IMR-90 (cell line): ENCODE measurements at regions not wholly inside any gene's neighbourhood (a gene's known extent, or its start where the extent isn't known, plus 50 kb on each side); places are given as distances from the start of the nearest gene placed in this dataset.
A peak's percentile ranks its signal among the peaks of the same experiment; 100 is the strongest.

Experiments
- ATAC-seq: fragments of 200-7000 bp; cut with Tn5 transposase; 2 replicates; pipeline ENCODE4 v1.9.1; 2020; ENCODE audit warnings: low read depth, mild to moderate bottlenecking, moderate library complexity
- BruUV-seq: library from RNA; stranded (reverse); fragments of 400-500 nt; replicated peaks from 2 replicates; lab custom pipeline; 2021; lab: Mats Ljungman, UMichigan
- CTCF ChIA-PET: fragments of 300-600 bp; formaldehyde crosslinking; extraction: SDS; loops from one replicate; lab custom pipeline; 2021; ENCODE audit warnings: antibody characterized with exemption; lab: Yijun Ruan, JAX
- POLR2A ChIA-PET: fragments of 300-600 bp; sonication (Branson Sonifier 250); formaldehyde crosslinking; loops from one replicate; lab custom pipeline; 2022; ENCODE audit warnings: antibody characterized with exemption; ENCODE audit not compliant: unreplicated experiment; lab: Charles Lee
- DNase-seq: peaks from one replicate; pipeline ENCODE4 v3.0.0; 2013
- H2AFZ ChIP-seq: replicated peaks from 2 replicates; pipeline ENCODE3; 2013; ENCODE audit warnings: low read length, mild to moderate bottlenecking; ENCODE audit not compliant: poor library complexity
- H2AK5ac ChIP-seq: 2 replicates; pipeline ENCODE4 v1.6.1; 2013; ENCODE audit warnings: low read depth, low read length, inconsistent platforms
- H2AK9ac ChIP-seq: replicated peaks from 2 replicates; pipeline ENCODE3; 2013; ENCODE audit warnings: mild to moderate bottlenecking, low read depth, low read length, moderate library complexity; ENCODE audit not compliant: poor library complexity
- H2BK120ac ChIP-seq: 2 replicates; pipeline ENCODE4 v1.6.1; 2013; ENCODE audit warnings: low read depth, low read length, inconsistent platforms
- H2BK15ac ChIP-seq: 3 replicates; pipeline ENCODE4 v1.6.1; 2013; ENCODE audit warnings: low read depth, low read length, inconsistent platforms
- H2BK20ac ChIP-seq: 2 replicates; pipeline ENCODE4 v1.6.1; 2013; ENCODE audit warnings: low read depth, mild to moderate bottlenecking, inconsistent platforms, low read length, moderate library complexity
- H2BK5ac ChIP-seq: 2 replicates; pipeline ENCODE4 v1.6.1; 2013; ENCODE audit warnings: mild to moderate bottlenecking, low read depth, low read length, inconsistent platforms; ENCODE audit not compliant: poor library complexity, severe bottlenecking
- H3K14ac ChIP-seq: replicated peaks from 2 replicates; pipeline ENCODE4 v1.6.1; 2013; ENCODE audit warnings: low read depth, low read length, inconsistent platforms
- H3K18ac ChIP-seq: 2 replicates; pipeline ENCODE4 v1.6.1; 2013; ENCODE audit warnings: low read depth, low read length, control low read depth
- H3K23ac ChIP-seq: 2 replicates; pipeline ENCODE4 v1.6.1; 2013; ENCODE audit warnings: low read depth, low read length, inconsistent platforms
- H3K27ac ChIP-seq: 2 replicates; pipeline ENCODE4 v1.5.1; 2013; ENCODE audit warnings: mild to moderate bottlenecking, control low read depth, low read length; ENCODE audit not compliant: insufficient read depth
- H3K27me3 ChIP-seq: 2 replicates; pipeline ENCODE4 v1.6.1; 2013; ENCODE audit warnings: low read length; ENCODE audit not compliant: control insufficient read depth, insufficient read depth
- H3K36me3 ChIP-seq: 2 replicates; pipeline ENCODE4 v1.6.1; 2013; ENCODE audit warnings: low read length, mixed read lengths; ENCODE audit not compliant: control insufficient read depth, insufficient read depth
- H3K4ac ChIP-seq: 2 replicates; pipeline ENCODE4 v1.6.1; 2013; ENCODE audit warnings: low read depth, low read length, inconsistent platforms
- H3K4me1 ChIP-seq: 2 replicates; pipeline ENCODE4 v1.6.1; 2013; ENCODE audit warnings: low read length, mixed read lengths; ENCODE audit not compliant: control insufficient read depth, insufficient read depth
- H3K4me2 ChIP-seq: 2 replicates; pipeline ENCODE4 v1.6.1; 2013; ENCODE audit warnings: low read depth, mild to moderate bottlenecking, control low read depth, low read length, moderate library complexity
- H3K4me3 ChIP-seq: 2 replicates; pipeline ENCODE4 v1.5.1; 2013; ENCODE audit warnings: low read depth, mild to moderate bottlenecking, control low read depth, low read length, moderate library complexity; ENCODE audit not compliant: insufficient read depth
- H3K56ac ChIP-seq: 2 replicates; pipeline ENCODE4 v1.6.1; 2013; ENCODE audit warnings: low read length, inconsistent platforms; ENCODE audit not compliant: insufficient read depth; ENCODE audit errors: extremely low read depth
- H3K79me1 ChIP-seq, 2 experiments: 2 replicates each; pipeline ENCODE4 v1.6.1; 2013; ENCODE audit warnings: low read length in 2 of 2, inconsistent platforms in 1 of 2, low read depth in 1 of 2
- H3K9ac ChIP-seq: 2 replicates; pipeline ENCODE4 v1.6.1; 2013; ENCODE audit warnings: low read depth, low read length, control low read depth
- H3K9me1 ChIP-seq: 2 replicates; pipeline ENCODE4 v1.6.1; 2013; ENCODE audit warnings: low read length, inconsistent platforms; ENCODE audit not compliant: insufficient read depth
- H3K9me3 ChIP-seq: 2 replicates; pipeline ENCODE4 v1.6.1; 2013; ENCODE audit warnings: low read length; ENCODE audit not compliant: control insufficient read depth, insufficient read depth
- H4K20me1 ChIP-seq: 2 replicates; pipeline ENCODE4 v1.6.1; 2013; ENCODE audit warnings: low read length, inconsistent platforms; ENCODE audit not compliant: insufficient read depth
- H4K5ac ChIP-seq: 2 replicates; pipeline ENCODE4 v1.6.1; 2013; ENCODE audit warnings: mild to moderate bottlenecking, low read depth, low read length, control low read depth
- H4K8ac ChIP-seq, 2 experiments: 2 replicates each; pipeline ENCODE4 v1.6.1; 2013; ENCODE audit warnings: low read depth in 2 of 2, low read length in 2 of 2, control low read depth in 1 of 2, inconsistent platforms in 1 of 2
- H4K91ac ChIP-seq: 2 replicates; pipeline ENCODE4 v1.6.1; 2013; ENCODE audit warnings: low read depth, low read length, inconsistent platforms; ENCODE audit not compliant: insufficient read depth
- BHLHE40 ChIP-seq: fragments of 150-350 bp; IDR thresholded peaks from 2 replicates; pipeline ENCODE4 v1.6.1; 2016; ENCODE audit warnings: mild to moderate bottlenecking, low read depth, low read length
- CEBPB ChIP-seq: IDR thresholded peaks from 2 replicates; pipeline ENCODE4 v1.6.1; 2012; ENCODE audit warnings: low read depth, low read length, improper control_type of control experiment
- CHD1 ChIP-seq: IDR thresholded peaks from 2 replicates; pipeline ENCODE4 v1.6.1; 2012; ENCODE audit warnings: low read depth, low read length, improper control_type of control experiment
- MAFK ChIP-seq: IDR thresholded peaks from 2 replicates; pipeline ENCODE4 v1.6.1; 2012; ENCODE audit warnings: low read depth, low read length, improper control_type of control experiment
- MXI1 ChIP-seq: IDR thresholded peaks from 2 replicates; pipeline ENCODE4 v1.6.1; 2012; ENCODE audit warnings: low read depth, mild to moderate bottlenecking, low read length, moderate library complexity, borderline replicate concordance
- WGBS, 2 experiments: methylation state at CpG; one replicate each; pipeline versions ENCODE4 v1.1.5 to v1.1.7; 2013; ENCODE audit warnings: missing lambda C conversion rate in 2 of 2; ENCODE audit not compliant: insufficient read length in 1 of 2; ENCODE audit errors: extremely low coverage in 2 of 2; 5-methylcytosine and 5-hydroxymethylcytosine counted together
- dilution Hi-C: fragments of 300-500 bp; cut with HindIII; formaldehyde crosslinking; loops from one replicate; pipeline ENCODE4 v1.14.3; 2018; ENCODE audit warnings: low sequenced_read_pairs; ENCODE audit not compliant: unreplicated experiment
- in situ Hi-C: fragments of 300-500 bp; cut with MboI; formaldehyde crosslinking; loops from 3 replicates; pipeline ENCODE4 v1.14.3; 2019; ENCODE audit warnings: low sequenced_read_pairs, inconsistent platforms, mixed read lengths
- intact Hi-C: fragments of 100-400 bp; cut with micrococcal nuclease; formaldehyde crosslinking; loops from 2 replicates; pipeline ENCODE4 v1.10.0; 2022

- TF ChIP-seq MAFK, result no peak
- no peak for TF ChIP-seq BHLHE40
Measured at GRCh38 chr3:117743993-117744392, 1034.4 kb downstream of the TUSC7 start (continued).

- no peak overlapping the region for H3K9ac ChIP-seq
- dilution Hi-C loops (no loop called here), intact Hi-C loops (no loop called here), in situ Hi-C loops (no loop called here)
- no peaks in the 10 kb centered on the region for H3K27me3 ChIP-seq
- H2AK9ac ChIP-seq, result no peak overlapping the region
- H3K9me1 ChIP-seq, result no peaks in the 10 kb centered on the region
- no peak overlapping the region for H3K56ac ChIP-seq
- H3K4me3 ChIP-seq, result no peak overlapping the region
- H2BK5ac ChIP-seq, result no peak overlapping the region
- H3K4me1 ChIP-seq, result peaks cover 5% of the 10 kb centered on the region
- H3K27ac ChIP-seq, result no peak overlapping the region
- H3K36me3 ChIP-seq, result no peaks in the 10 kb centered on the region
- no peak overlapping the region for H2AFZ ChIP-seq
- H2BK120ac ChIP-seq, result no peak overlapping the region
- H2AK5ac ChIP-seq, result no peak overlapping the region
- H3K4ac ChIP-seq, result no peak overlapping the region
- H4K8ac ChIP-seq, result no peak overlapping the region
- DNase-seq (no peak), ATAC-seq (no peak)
- H2BK20ac ChIP-seq, result no peak overlapping the region
- no peaks in the 10 kb centered on the region for H3K79me1 ChIP-seq
- no peak overlapping the region for H3K14ac ChIP-seq
- H4K91ac ChIP-seq, result no peak overlapping the region
- no peak overlapping the region for H4K5ac ChIP-seq
- H3K9me3 ChIP-seq, result no peaks in the 10 kb centered on the region
- CTCF ChIA-PET, result no interaction called here
- no peak for TF ChIP-seq CEBPB
- no peak for TF ChIP-seq CHD1
- TF ChIP-seq MXI1, result no peak
- TF ChIP-seq MAFK, result peak; percentile 60
- H4K20me1 ChIP-seq, result no peaks in the 10 kb centered on the region
- no TSS peak for BruUV-seq
- POLR2A ChIA-PET, result no interaction called here
- H2BK15ac ChIP-seq, result no peak overlapping the region
- WGBS, 2 experiments, result no CpG with 5 or more reads among the region's 1 CpG
- no peak overlapping the region for H3K23ac ChIP-seq
- no peak overlapping the region for H3K4me2 ChIP-seq
- no peak overlapping the region for H3K18ac ChIP-seq
Measured at GRCh38 chr3:117744935-117745334, 1035.4 kb downstream of the TUSC7 start.
